CD4-positive, alpha-beta T cell (primary cell): ENCODE measurements at regions not wholly inside any gene's neighbourhood (a gene's known extent, or its start where the extent isn't known, plus 50 kb on each side); places are given as distances from the start of the nearest gene placed in this dataset.

Experiments used
- ATAC-seq: fragments of 200-7000 bp; cut with Tn5 transposase; one replicate; pipeline ENCODE4 v1.10.0; 2022; ENCODE audit warnings: mild to moderate bottlenecking; ENCODE audit not compliant: poor library complexity
- CTCF ChIA-PET: fragments of 350-600 bp; sonication (Branson Sonifier 250); formaldehyde crosslinking; loops from one replicate; lab custom pipeline; 2021; ENCODE audit warnings: antibody characterized with exemption, inconsistent platforms; lab: Charles Lee
- POLR2A ChIA-PET: fragments of 350-600 bp; sonication (Branson Sonifier 250); formaldehyde crosslinking; loops from one replicate; lab custom pipeline; 2021; ENCODE audit warnings: antibody characterized with exemption, inconsistent platforms; lab: Charles Lee
- DNase-seq, 14 experiments: peaks; one replicate each; pipeline ENCODE4 v3.0.0-alpha.2; 2013 to 2020; ENCODE audit warnings: mixed read lengths in 2 of 14
- H3K27ac ChIP-seq, 2 donors: one replicate each; pipeline versions ENCODE4 v1.5.1 to v1.7.0; 2013; ENCODE audit warnings: low read length in 2 of 2, low read depth in 1 of 2, mild to moderate bottlenecking in 1 of 2
- H3K27me3 ChIP-seq, 2 experiments: 1 replicate in 1 of 2; 2 replicates in 1 of 2; pipeline versions ENCODE4 v1.6.1 to v1.7.0; 2013; ENCODE audit warnings: low read length in 2 of 2, control low read depth in 1 of 2, mild to moderate bottlenecking in 1 of 2, moderate library complexity in 1 of 2; ENCODE audit not compliant: insufficient read depth in 2 of 2, control insufficient read depth in 1 of 2
- H3K36me3 ChIP-seq: one replicate; pipeline ENCODE4 v1.6.1; 2013; ENCODE audit warnings: low read length, control low read depth; ENCODE audit not compliant: insufficient read depth
- H3K4me1 ChIP-seq: one replicate; pipeline ENCODE4 v1.6.1; 2013; ENCODE audit warnings: low read length, control low read depth; ENCODE audit not compliant: insufficient read depth
- H3K4me3 ChIP-seq: one replicate; pipeline ENCODE4 v1.5.1; 2013; ENCODE audit warnings: mild to moderate bottlenecking, low read length, moderate library complexity
- H3K9me3 ChIP-seq, 2 experiments: 1 replicate in 1 of 2; 2 replicates in 1 of 2; pipeline versions ENCODE4 v1.6.1 to v1.7.0; 2013; ENCODE audit warnings: low read length in 2 of 2, mild to moderate bottlenecking in 2 of 2, control low read depth in 1 of 2, moderate library complexity in 1 of 2; ENCODE audit not compliant: control insufficient read depth in 1 of 2, insufficient read depth in 1 of 2
- H3K27ac Mint-ChIP-seq: one replicate; pipeline ENCODE4 v1.8.0; 2020; ENCODE audit warnings: mixed read lengths
- H3K27me3 Mint-ChIP-seq: one replicate; pipeline ENCODE4 v1.8.0; 2021; ENCODE audit warnings: mixed read lengths
- H3K36me3 Mint-ChIP-seq: one replicate; pipeline ENCODE4 v1.8.0; 2021; ENCODE audit warnings: low read depth, mixed read lengths
- H3K4me1 Mint-ChIP-seq: one replicate; pipeline ENCODE4 v1.8.0; 2021; ENCODE audit warnings: low read depth, mixed read lengths
- H3K4me3 Mint-ChIP-seq: one replicate; pipeline ENCODE4 v1.8.0; 2020; ENCODE audit warnings: mild to moderate bottlenecking, mixed read lengths
- H3K9me3 Mint-ChIP-seq: one replicate; pipeline ENCODE4 v1.8.0; 2020; ENCODE audit warnings: mixed read lengths
- intact Hi-C, 2 experiments: fragments of 100-400 bp; cut with DNase I in 1 of 2; cut with micrococcal nuclease in 1 of 2; formaldehyde crosslinking; loops; one replicate each; pipeline versions ENCODE4 v1.15.1 to v1.9.0; 2023 to 2025; cut with DNase I, micrococcal nuclease
- TF ChIP-seq, protein P1 (sequence below): fragments of 200-600 bp; IDR thresholded peaks from one replicate; pipeline ENCODE4 v1.8.0; 2022; ENCODE audit warnings: antibody characterized with exemption, mild to moderate bottlenecking

- Histone ChIP-seq H3K4me3 (no peak overlapping the region), H3K9me3 (no peaks in the 10 kb centered on the region), H3K4me1 (no peaks in the 10 kb centered on the region), H3K36me3 (no peaks in the 10 kb centered on the region), H3K27ac (no peak overlapping the region), H3K27me3 (no peaks in the 10 kb centered on the region)
- CTCF ChIA-PET, result no interaction called here
- POLR2A ChIA-PET, result no interaction called here
- Mint-ChIP-seq H3K4me3 (no peak overlapping the region), H3K36me3 (no peaks in the 10 kb centered on the region), H3K4me1 (no peaks in the 10 kb centered on the region), H3K27me3 (no peaks in the 10 kb centered on the region), H3K9me3 (peaks cover under 1% of the 10 kb centered on the region), H3K27ac (no peak overlapping the region)
- no peak for ATAC-seq
- intact Hi-C loops, result no loop called here
- TF ChIP-seq, protein P1, sequence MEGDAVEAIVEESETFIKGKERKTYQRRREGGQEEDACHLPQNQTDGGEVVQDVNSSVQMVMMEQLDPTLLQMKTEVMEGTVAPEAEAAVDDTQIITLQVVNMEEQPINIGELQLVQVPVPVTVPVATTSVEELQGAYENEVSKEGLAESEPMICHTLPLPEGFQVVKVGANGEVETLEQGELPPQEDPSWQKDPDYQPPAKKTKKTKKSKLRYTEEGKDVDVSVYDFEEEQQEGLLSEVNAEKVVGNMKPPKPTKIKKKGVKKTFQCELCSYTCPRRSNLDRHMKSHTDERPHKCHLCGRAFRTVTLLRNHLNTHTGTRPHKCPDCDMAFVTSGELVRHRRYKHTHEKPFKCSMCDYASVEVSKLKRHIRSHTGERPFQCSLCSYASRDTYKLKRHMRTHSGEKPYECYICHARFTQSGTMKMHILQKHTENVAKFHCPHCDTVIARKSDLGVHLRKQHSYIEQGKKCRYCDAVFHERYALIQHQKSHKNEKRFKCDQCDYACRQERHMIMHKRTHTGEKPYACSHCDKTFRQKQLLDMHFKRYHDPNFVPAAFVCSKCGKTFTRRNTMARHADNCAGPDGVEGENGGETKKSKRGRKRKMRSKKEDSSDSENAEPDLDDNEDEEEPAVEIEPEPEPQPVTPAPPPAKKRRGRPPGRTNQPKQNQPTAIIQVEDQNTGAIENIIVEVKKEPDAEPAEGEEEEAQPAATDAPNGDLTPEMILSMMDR, result no peak
- DNase-seq, result no peak
Measured at GRCh38 chr7:124553502-124553901, 212.1 kb downstream of the GPR37 start.

DNA sequence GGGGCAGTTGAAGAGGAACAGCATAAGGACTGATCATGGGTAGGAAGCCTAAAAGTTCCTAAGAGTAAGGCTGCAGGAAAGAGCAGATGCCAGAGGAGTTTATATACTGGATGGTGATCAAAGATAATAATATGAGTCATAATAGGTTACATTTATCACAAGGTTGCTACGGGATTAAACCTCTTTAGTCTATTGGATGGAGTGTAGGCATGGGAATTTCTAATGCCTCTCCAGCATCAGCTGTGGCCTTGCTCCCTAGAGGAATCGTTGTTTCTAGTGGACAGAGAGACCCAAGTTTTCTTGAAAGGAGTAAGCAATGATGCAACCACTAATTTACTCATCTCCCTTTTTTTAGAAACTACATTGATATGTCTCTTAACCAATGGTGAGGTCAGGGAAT lies 213.4 kb downstream of the GPR37 start:
- Histone ChIP-seq H3K4me1 (no peaks in the 10 kb centered on the region), H3K27me3 (no peaks in the 10 kb centered on the region), H3K9me3 (no peaks in the 10 kb centered on the region), H3K36me3 (no peaks in the 10 kb centered on the region), H3K27ac (no peak overlapping the region), H3K4me3 (no peak overlapping the region)
- H3K4me1 Mint-ChIP-seq, result no peaks in the 10 kb centered on the region
- peaks cover 2% of the 10 kb centered on the region for H3K9me3 Mint-ChIP-seq
- DNase-seq (no peak), ATAC-seq (no peak)
- intact Hi-C loops, result no loop called here
- no peak overlapping the region for H3K4me3 Mint-ChIP-seq
- no peak overlapping the region for H3K27ac Mint-ChIP-seq
- H3K36me3 Mint-ChIP-seq, result no peaks in the 10 kb centered on the region
- no peaks in the 10 kb centered on the region for H3K27me3 Mint-ChIP-seq
- POLR2A ChIA-PET, result no interaction called here
- TF ChIP-seq, protein P1, result no peak
- CTCF ChIA-PET, result no interaction called here

DNA sequence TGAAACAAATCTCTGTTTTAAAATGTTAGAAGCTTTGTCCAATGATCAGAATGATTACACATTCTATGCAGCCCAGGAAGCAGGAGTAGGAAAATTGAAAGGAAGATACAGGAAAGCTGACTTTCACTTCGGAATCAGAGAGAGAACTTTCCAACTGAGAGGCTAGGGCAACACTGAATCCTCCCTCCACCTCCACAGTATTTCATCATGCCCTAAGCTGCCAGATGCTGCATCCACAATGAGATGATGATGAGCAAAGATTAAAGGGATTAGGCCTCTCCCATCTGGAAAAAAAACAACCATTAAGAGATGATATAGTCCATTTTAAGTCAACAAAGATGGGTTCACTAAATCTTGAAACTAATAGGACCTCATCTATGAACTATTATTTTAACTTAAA lies 215.6 kb downstream of the GPR37 start:
- no peaks in the 10 kb centered on the region for H3K27me3 ChIP-seq
- no peaks in the 10 kb centered on the region for H3K36me3 Mint-ChIP-seq
- ChIA-PET CTCF (no interaction called here), POLR2A (no interaction called here)
- no peak overlapping the region for H3K27ac ChIP-seq
- DNase-seq (no peak), ATAC-seq (no peak)
- H3K36me3 ChIP-seq, result no peaks in the 10 kb centered on the region
- H3K4me3 ChIP-seq, result no peak overlapping the region
- H3K9me3 Mint-ChIP-seq, result peaks cover 2% of the 10 kb centered on the region
- no peaks in the 10 kb centered on the region for H3K27me3 Mint-ChIP-seq
- TF ChIP-seq, protein P1, result no peak
- no peak overlapping the region for H3K27ac Mint-ChIP-seq
- H3K4me1 ChIP-seq, result no peaks in the 10 kb centered on the region
- H3K9me3 ChIP-seq, result no peaks in the 10 kb centered on the region
- intact Hi-C loops, result no loop called here
- H3K4me3 Mint-ChIP-seq, result no peak overlapping the region
- H3K4me1 Mint-ChIP-seq, result no peaks in the 10 kb centered on the region
